C4-2B (cell line): ENCODE measurements at regions not wholly inside any gene's neighbourhood (a gene's known extent, or its start where the extent isn't known, plus 50 kb on each side); places are given as distances from the start of the nearest gene placed in this dataset.

Source experiments
- ZFX ChIP-seq: fragments of 450-650 bp; IDR thresholded peaks from 2 replicates; pipeline ENCODE4 v1.6.1; 2017
- TF ChIP-seq, protein P1 (sequence below): fragments of 450-650 bp; conservative IDR thresholded peaks from 2 replicates; pipeline ENCODE4 v1.5.1; 2017; ENCODE audit warnings: mild to moderate bottlenecking

- TF ChIP-seq, protein P1, sequence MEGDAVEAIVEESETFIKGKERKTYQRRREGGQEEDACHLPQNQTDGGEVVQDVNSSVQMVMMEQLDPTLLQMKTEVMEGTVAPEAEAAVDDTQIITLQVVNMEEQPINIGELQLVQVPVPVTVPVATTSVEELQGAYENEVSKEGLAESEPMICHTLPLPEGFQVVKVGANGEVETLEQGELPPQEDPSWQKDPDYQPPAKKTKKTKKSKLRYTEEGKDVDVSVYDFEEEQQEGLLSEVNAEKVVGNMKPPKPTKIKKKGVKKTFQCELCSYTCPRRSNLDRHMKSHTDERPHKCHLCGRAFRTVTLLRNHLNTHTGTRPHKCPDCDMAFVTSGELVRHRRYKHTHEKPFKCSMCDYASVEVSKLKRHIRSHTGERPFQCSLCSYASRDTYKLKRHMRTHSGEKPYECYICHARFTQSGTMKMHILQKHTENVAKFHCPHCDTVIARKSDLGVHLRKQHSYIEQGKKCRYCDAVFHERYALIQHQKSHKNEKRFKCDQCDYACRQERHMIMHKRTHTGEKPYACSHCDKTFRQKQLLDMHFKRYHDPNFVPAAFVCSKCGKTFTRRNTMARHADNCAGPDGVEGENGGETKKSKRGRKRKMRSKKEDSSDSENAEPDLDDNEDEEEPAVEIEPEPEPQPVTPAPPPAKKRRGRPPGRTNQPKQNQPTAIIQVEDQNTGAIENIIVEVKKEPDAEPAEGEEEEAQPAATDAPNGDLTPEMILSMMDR: no peak
- no peak for TF ChIP-seq ZFX
Measured at GRCh38 chr2:238987352-238987981, 139.6 kb downstream of the TWIST2 start.
